ENCODE measurements at regions not wholly inside any gene's neighbourhood (a gene's known extent, or its start where the extent isn't known, plus 50 kb on each side); places are given as distances from the start of the nearest gene placed in this dataset.

GRCh38 chr20:52379723-52380336 lies 188.3 kb upstream of the ZFP64 start:
- in situ Hi-C loops (cut with HindIII; ENCODE audit: low pct_ligation_motif_present, low sequenced_read_pairs), result no loop called here
- DNase-seq, result peak; percentile 27
- Histone ChIP-seq H3K36me3 (replicated peaks) (no peaks in the 10 kb centered on the region), H3K4me3 (ENCODE audit: low read depth, low read length) (no peak overlapping the region), H3K27me3 (replicated peaks) (no peaks in the 10 kb centered on the region), H3K27ac (no peak overlapping the region)
- TF ChIP-seq CTCF (IDR thresholded peaks at IDR 0.05; ENCODE audit: low read depth, low read length, missing control alignments), result peak; percentile 85

DNA sequence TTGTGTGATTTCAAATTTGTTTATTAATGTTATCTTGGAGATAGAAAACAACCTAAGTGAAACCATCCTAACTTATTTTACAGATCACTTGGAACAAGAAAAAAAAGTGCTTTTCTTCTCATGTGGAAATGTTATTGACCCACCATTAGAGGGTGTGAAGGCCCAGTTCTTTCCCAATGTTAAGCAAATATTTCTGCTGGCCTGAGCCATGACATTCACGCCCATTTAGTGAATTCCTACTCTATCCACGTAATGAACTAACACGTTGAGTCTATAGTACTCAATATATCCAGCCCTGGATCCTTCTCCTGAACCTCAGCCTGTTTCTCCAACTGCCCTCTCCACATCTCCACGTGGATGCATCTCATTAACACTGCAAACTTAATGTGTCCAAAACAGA lies 180.6 kb upstream of the ZFP64 start:
- Histone ChIP-seq H3K36me3 (replicated peaks) (no peaks in the 10 kb centered on the region), H3K4me3 (ENCODE audit: low read depth, low read length) (no peak overlapping the region), H3K27me3 (replicated peaks) (no peaks in the 10 kb centered on the region), H3K27ac (no peak overlapping the region)
- TF ChIP-seq CTCF (IDR thresholded peaks at IDR 0.05; ENCODE audit: low read depth, low read length, missing control alignments), result no peak
- DNase-seq, result no peak
- in situ Hi-C loops (cut with HindIII; ENCODE audit: low pct_ligation_motif_present, low sequenced_read_pairs), result no loop called here

GRCh38 chr20:52365688-52366087 lies 174.1 kb upstream of the ZFP64 start:
- TF ChIP-seq CTCF (IDR thresholded peaks at IDR 0.05; ENCODE audit: low read depth, low read length, missing control alignments), result no peak
- H3K36me3 ChIP-seq (replicated peaks), result no peaks in the 10 kb centered on the region
- in situ Hi-C loops (cut with HindIII; ENCODE audit: low pct_ligation_motif_present, low sequenced_read_pairs), result no loop called here

GRCh38 chr20:52364405-52364804 lies 172.8 kb upstream of the ZFP64 start:
- Histone ChIP-seq H3K27ac (no peak overlapping the region), H3K36me3 (replicated peaks) (no peaks in the 10 kb centered on the region), H3K4me3 (ENCODE audit: low read depth, low read length) (no peak overlapping the region), H3K27me3 (replicated peaks) (no peaks in the 10 kb centered on the region)
- TF ChIP-seq CTCF (IDR thresholded peaks at IDR 0.05; ENCODE audit: low read depth, low read length, missing control alignments), result no peak
- no peak for DNase-seq
- in situ Hi-C loops (cut with HindIII; ENCODE audit: low pct_ligation_motif_present, low sequenced_read_pairs), result no loop called here

More at GRCh38 chr20:52365688-52366087, 174.1 kb upstream of the ZFP64 start:
- DNase-seq, result no peak
- no peaks in the 10 kb centered on the region for H3K27me3 ChIP-seq (replicated peaks)
- no peak overlapping the region for H3K4me3 ChIP-seq (ENCODE audit: low read depth, low read length)
- no peak overlapping the region for H3K27ac ChIP-seq

- no peak for DNase-seq
- Histone ChIP-seq H3K36me3 (replicated peaks) (no peaks in the 10 kb centered on the region), H3K27me3 (replicated peaks) (no peaks in the 10 kb centered on the region), H3K27ac (no peak overlapping the region), H3K4me3 (ENCODE audit: low read depth, low read length) (no peak overlapping the region)
- no peak for TF ChIP-seq CTCF (IDR thresholded peaks at IDR 0.05; ENCODE audit: low read depth, low read length, missing control alignments)
- in situ Hi-C loops (cut with HindIII; ENCODE audit: low pct_ligation_motif_present, low sequenced_read_pairs), result no loop called here
These were observed 170.1 kb upstream of the ZFP64 start for GRCh38 chr20:52361650-52362049.

DNA sequence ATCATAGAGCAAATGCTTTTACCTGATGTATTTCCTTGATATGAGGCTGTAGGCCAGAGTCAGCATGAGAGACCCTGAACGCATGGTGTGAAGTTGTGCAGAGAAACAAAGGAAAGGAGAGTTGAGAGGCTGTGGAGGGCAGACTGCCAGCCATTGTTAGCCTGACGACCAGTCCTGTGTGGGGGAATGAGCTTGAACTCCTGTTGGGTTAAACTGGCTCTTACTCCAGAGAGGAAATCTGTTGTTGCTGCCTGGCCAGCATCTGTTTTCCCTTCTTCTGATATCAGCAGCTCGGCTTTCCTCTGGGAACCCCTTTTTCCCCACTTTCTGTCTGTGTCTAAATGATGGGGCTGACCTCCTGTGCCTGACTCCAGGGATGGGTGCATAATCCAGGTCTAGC lies 158.2 kb upstream of the ZFP64 start:
- no peak for DNase-seq
- Histone ChIP-seq H3K27me3 (replicated peaks) (no peaks in the 10 kb centered on the region), H3K4me3 (ENCODE audit: low read depth, low read length) (no peak overlapping the region), H3K36me3 (replicated peaks) (no peaks in the 10 kb centered on the region), H3K27ac (no peak overlapping the region)
- in situ Hi-C loops (cut with HindIII; ENCODE audit: low pct_ligation_motif_present, low sequenced_read_pairs), result no loop called here
- no peak for TF ChIP-seq CTCF (IDR thresholded peaks at IDR 0.05; ENCODE audit: low read depth, low read length, missing control alignments)

All from brain microvascular endothelial cell (primary cell).